IMR-90 (cell line): ENCODE measurements at regions not wholly inside any gene's neighbourhood (a gene's known extent, or its start where the extent isn't known, plus 50 kb on each side); places are given as distances from the start of the nearest gene placed in this dataset.

Source experiments
- ATAC-seq: fragments of 200-7000 bp; cut with Tn5 transposase; 2 replicates; pipeline ENCODE4 v1.9.1; 2020; ENCODE audit warnings: low read depth, mild to moderate bottlenecking, moderate library complexity
- BruUV-seq: library from RNA; stranded (reverse); fragments of 400-500 nt; replicated peaks from 2 replicates; lab custom pipeline; 2021; lab: Mats Ljungman, UMichigan
- CTCF ChIA-PET: fragments of 300-600 bp; formaldehyde crosslinking; extraction: SDS; loops from one replicate; lab custom pipeline; 2021; ENCODE audit warnings: antibody characterized with exemption; lab: Yijun Ruan, JAX
- POLR2A ChIA-PET: fragments of 300-600 bp; sonication (Branson Sonifier 250); formaldehyde crosslinking; loops from one replicate; lab custom pipeline; 2022; ENCODE audit warnings: antibody characterized with exemption; ENCODE audit not compliant: unreplicated experiment; lab: Charles Lee
- DNase-seq: peaks from one replicate; pipeline ENCODE4 v3.0.0; 2013
- H2AFZ ChIP-seq: replicated peaks from 2 replicates; pipeline ENCODE3; 2013; ENCODE audit warnings: low read length, mild to moderate bottlenecking; ENCODE audit not compliant: poor library complexity
- H2AK5ac ChIP-seq: 2 replicates; pipeline ENCODE4 v1.6.1; 2013; ENCODE audit warnings: low read depth, low read length, inconsistent platforms
- H2AK9ac ChIP-seq: replicated peaks from 2 replicates; pipeline ENCODE3; 2013; ENCODE audit warnings: mild to moderate bottlenecking, low read depth, low read length, moderate library complexity; ENCODE audit not compliant: poor library complexity
- H2BK120ac ChIP-seq: 2 replicates; pipeline ENCODE4 v1.6.1; 2013; ENCODE audit warnings: low read depth, low read length, inconsistent platforms
- H2BK15ac ChIP-seq: 3 replicates; pipeline ENCODE4 v1.6.1; 2013; ENCODE audit warnings: low read depth, low read length, inconsistent platforms
- H2BK20ac ChIP-seq: 2 replicates; pipeline ENCODE4 v1.6.1; 2013; ENCODE audit warnings: low read depth, mild to moderate bottlenecking, inconsistent platforms, low read length, moderate library complexity
- H2BK5ac ChIP-seq: 2 replicates; pipeline ENCODE4 v1.6.1; 2013; ENCODE audit warnings: mild to moderate bottlenecking, low read depth, low read length, inconsistent platforms; ENCODE audit not compliant: poor library complexity, severe bottlenecking
- H3K14ac ChIP-seq: replicated peaks from 2 replicates; pipeline ENCODE4 v1.6.1; 2013; ENCODE audit warnings: low read depth, low read length, inconsistent platforms
- H3K18ac ChIP-seq: 2 replicates; pipeline ENCODE4 v1.6.1; 2013; ENCODE audit warnings: low read depth, low read length, control low read depth
- H3K23ac ChIP-seq: 2 replicates; pipeline ENCODE4 v1.6.1; 2013; ENCODE audit warnings: low read depth, low read length, inconsistent platforms
- H3K27ac ChIP-seq: 2 replicates; pipeline ENCODE4 v1.5.1; 2013; ENCODE audit warnings: mild to moderate bottlenecking, control low read depth, low read length; ENCODE audit not compliant: insufficient read depth
- H3K27me3 ChIP-seq: 2 replicates; pipeline ENCODE4 v1.6.1; 2013; ENCODE audit warnings: low read length; ENCODE audit not compliant: control insufficient read depth, insufficient read depth
- H3K36me3 ChIP-seq: 2 replicates; pipeline ENCODE4 v1.6.1; 2013; ENCODE audit warnings: low read length, mixed read lengths; ENCODE audit not compliant: control insufficient read depth, insufficient read depth
- H3K4ac ChIP-seq: 2 replicates; pipeline ENCODE4 v1.6.1; 2013; ENCODE audit warnings: low read depth, low read length, inconsistent platforms
- H3K4me1 ChIP-seq: 2 replicates; pipeline ENCODE4 v1.6.1; 2013; ENCODE audit warnings: low read length, mixed read lengths; ENCODE audit not compliant: control insufficient read depth, insufficient read depth
- H3K4me2 ChIP-seq: 2 replicates; pipeline ENCODE4 v1.6.1; 2013; ENCODE audit warnings: low read depth, mild to moderate bottlenecking, control low read depth, low read length, moderate library complexity
- H3K4me3 ChIP-seq: 2 replicates; pipeline ENCODE4 v1.5.1; 2013; ENCODE audit warnings: low read depth, mild to moderate bottlenecking, control low read depth, low read length, moderate library complexity; ENCODE audit not compliant: insufficient read depth
- H3K56ac ChIP-seq: 2 replicates; pipeline ENCODE4 v1.6.1; 2013; ENCODE audit warnings: low read length, inconsistent platforms; ENCODE audit not compliant: insufficient read depth; ENCODE audit errors: extremely low read depth
- H3K79me1 ChIP-seq, 2 experiments: 2 replicates each; pipeline ENCODE4 v1.6.1; 2013; ENCODE audit warnings: low read length in 2 of 2, inconsistent platforms in 1 of 2, low read depth in 1 of 2
- H3K9ac ChIP-seq: 2 replicates; pipeline ENCODE4 v1.6.1; 2013; ENCODE audit warnings: low read depth, low read length, control low read depth
- H3K9me1 ChIP-seq: 2 replicates; pipeline ENCODE4 v1.6.1; 2013; ENCODE audit warnings: low read length, inconsistent platforms; ENCODE audit not compliant: insufficient read depth
- H3K9me3 ChIP-seq: 2 replicates; pipeline ENCODE4 v1.6.1; 2013; ENCODE audit warnings: low read length; ENCODE audit not compliant: control insufficient read depth, insufficient read depth
- H4K20me1 ChIP-seq: 2 replicates; pipeline ENCODE4 v1.6.1; 2013; ENCODE audit warnings: low read length, inconsistent platforms; ENCODE audit not compliant: insufficient read depth
- H4K5ac ChIP-seq: 2 replicates; pipeline ENCODE4 v1.6.1; 2013; ENCODE audit warnings: mild to moderate bottlenecking, low read depth, low read length, control low read depth
- H4K8ac ChIP-seq, 2 experiments: 2 replicates each; pipeline ENCODE4 v1.6.1; 2013; ENCODE audit warnings: low read depth in 2 of 2, low read length in 2 of 2, control low read depth in 1 of 2, inconsistent platforms in 1 of 2
- H4K91ac ChIP-seq: 2 replicates; pipeline ENCODE4 v1.6.1; 2013; ENCODE audit warnings: low read depth, low read length, inconsistent platforms; ENCODE audit not compliant: insufficient read depth
- BHLHE40 ChIP-seq: fragments of 150-350 bp; IDR thresholded peaks from 2 replicates; pipeline ENCODE4 v1.6.1; 2016; ENCODE audit warnings: mild to moderate bottlenecking, low read depth, low read length
- CHD1 ChIP-seq: IDR thresholded peaks from 2 replicates; pipeline ENCODE4 v1.6.1; 2012; ENCODE audit warnings: low read depth, low read length, improper control_type of control experiment
- ELK1 ChIP-seq: fragments of 150-350 bp; IDR thresholded peaks from 2 replicates; pipeline ENCODE4 v1.6.1; 2016; ENCODE audit warnings: low read depth, mild to moderate bottlenecking, low read length, moderate library complexity, borderline replicate concordance
- FOS ChIP-seq: fragments of 150-350 bp; IDR thresholded peaks from 2 replicates; pipeline ENCODE4 v1.6.1; 2016; ENCODE audit warnings: low read depth, low read length
- MAFK ChIP-seq: IDR thresholded peaks from 2 replicates; pipeline ENCODE4 v1.6.1; 2012; ENCODE audit warnings: low read depth, low read length, improper control_type of control experiment
- MAZ ChIP-seq: IDR thresholded peaks from 2 replicates; pipeline ENCODE4 v1.6.1; 2012; ENCODE audit warnings: low read depth, mild to moderate bottlenecking, low read length, improper control_type of control experiment, moderate library complexity, borderline replicate concordance
- MXI1 ChIP-seq: IDR thresholded peaks from 2 replicates; pipeline ENCODE4 v1.6.1; 2012; ENCODE audit warnings: low read depth, mild to moderate bottlenecking, low read length, moderate library complexity, borderline replicate concordance
- POLR2A ChIP-seq: IDR thresholded peaks from 2 replicates; pipeline ENCODE4 v1.6.1; 2012; ENCODE audit warnings: mild to moderate bottlenecking, low read depth, low read length
- RAD21 ChIP-seq: IDR thresholded peaks from 2 replicates; pipeline ENCODE4 v1.6.1; 2012; ENCODE audit warnings: low read length, improper control_type of control experiment
- RCOR1 ChIP-seq: IDR thresholded peaks from 2 replicates; pipeline ENCODE4 v1.6.1; 2012; ENCODE audit warnings: mild to moderate bottlenecking, low read length, improper control_type of control experiment; ENCODE audit not compliant: insufficient replicate concordance
- SMC3 ChIP-seq: fragments of 150-350 bp; IDR thresholded peaks from 2 replicates; pipeline ENCODE4 v1.6.1; 2016; ENCODE audit warnings: low read depth, mild to moderate bottlenecking, antibody characterized with exemption, low read length, moderate library complexity
- WGBS, 2 experiments: methylation state at CpG; one replicate each; pipeline versions ENCODE4 v1.1.5 to v1.1.7; 2013; ENCODE audit warnings: missing lambda C conversion rate in 2 of 2; ENCODE audit not compliant: insufficient read length in 1 of 2; ENCODE audit errors: extremely low coverage in 2 of 2; 5-methylcytosine and 5-hydroxymethylcytosine counted together
- dilution Hi-C: fragments of 300-500 bp; cut with HindIII; formaldehyde crosslinking; loops from one replicate; pipeline ENCODE4 v1.14.3; 2018; ENCODE audit warnings: low sequenced_read_pairs; ENCODE audit not compliant: unreplicated experiment
- in situ Hi-C: fragments of 300-500 bp; cut with MboI; formaldehyde crosslinking; loops from 3 replicates; pipeline ENCODE4 v1.14.3; 2019; ENCODE audit warnings: low sequenced_read_pairs, inconsistent platforms, mixed read lengths
- intact Hi-C: fragments of 100-400 bp; cut with micrococcal nuclease; formaldehyde crosslinking; loops from 2 replicates; pipeline ENCODE4 v1.10.0; 2022

DNA sequence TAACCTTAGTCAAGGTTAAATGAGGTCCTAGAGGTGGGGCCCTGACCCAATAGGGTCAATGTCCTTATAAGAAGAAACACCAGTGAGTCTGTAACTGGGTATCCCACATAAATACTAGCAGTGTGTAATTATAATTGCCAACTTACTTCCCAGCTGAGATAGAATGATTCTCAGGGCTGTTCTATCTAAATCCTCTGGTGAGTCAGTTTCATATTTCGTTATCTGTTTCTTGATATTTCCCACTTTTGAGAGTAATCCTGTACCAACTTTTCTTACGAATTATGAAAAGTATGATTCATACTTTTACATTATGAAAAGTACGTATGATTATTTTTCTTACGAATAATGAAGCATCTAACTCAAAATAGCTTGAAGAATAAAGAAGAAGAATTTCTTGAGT, 546.8 kb upstream of the NETO1 start:
- intact Hi-C loops, result no loop called here
- H3K4me3 ChIP-seq, result no peak overlapping the region
- H3K4ac ChIP-seq, result no peak overlapping the region
- no peak overlapping the region for H3K14ac ChIP-seq
- no peak overlapping the region for H2BK15ac ChIP-seq
- BruUV-seq, result no TSS peak
- H2AK9ac ChIP-seq, result no peak overlapping the region
- dilution Hi-C loops, result no loop called here
- no peak overlapping the region for H2BK5ac ChIP-seq
- H4K20me1 ChIP-seq, result no peaks in the 10 kb centered on the region
- in situ Hi-C loops, result no loop called here
- no peak overlapping the region for H2BK120ac ChIP-seq
- H4K5ac ChIP-seq, result no peak overlapping the region
- no peak overlapping the region for H2AFZ ChIP-seq
- no peaks in the 10 kb centered on the region for H3K4me1 ChIP-seq
- no peak overlapping the region for H3K23ac ChIP-seq
- no peak overlapping the region for H4K91ac ChIP-seq
- H2BK20ac ChIP-seq, result no peak overlapping the region
- no peaks in the 10 kb centered on the region for H3K9me1 ChIP-seq
- ChIA-PET POLR2A (no interaction called here), CTCF (no interaction called here)
- H3K27me3 ChIP-seq, result no peaks in the 10 kb centered on the region
- no peak overlapping the region for H3K4me2 ChIP-seq
- ATAC-seq (no peak), DNase-seq (peak; percentile 44)
- no peak overlapping the region for H3K56ac ChIP-seq
- no peak overlapping the region for H2AK5ac ChIP-seq
- H3K27ac ChIP-seq, result no peak overlapping the region
- no peaks in the 10 kb centered on the region for H3K9me3 ChIP-seq
- WGBS, 2 experiments, result no CpG with 5 or more reads among the region's 4 CpGs
- no peak overlapping the region for H3K9ac ChIP-seq
- TF ChIP-seq RCOR1, result no peak
- no peak for TF ChIP-seq BHLHE40
- no peak for TF ChIP-seq CHD1
- no peak for TF ChIP-seq SMC3
- TF ChIP-seq POLR2A, result no peak
- no peak for TF ChIP-seq MAFK
- TF ChIP-seq FOS, result no peak
- no peak for TF ChIP-seq RAD21
- TF ChIP-seq MAZ, result no peak
- no peak for TF ChIP-seq MXI1
- TF ChIP-seq ELK1, result no peak
- no peak overlapping the region for H4K8ac ChIP-seq
- no peak overlapping the region for H3K18ac ChIP-seq
- peaks cover 2 to 12% of the 10 kb centered on the region in 2 experiments; a peak in 1 of 4 replicates for H3K79me1 ChIP-seq
- H3K36me3 ChIP-seq, result no peaks in the 10 kb centered on the region
